HepG2 (cell line): ENCODE measurements at regions not wholly inside any gene's neighbourhood (a gene's known extent, or its start where the extent isn't known, plus 50 kb on each side); places are given as distances from the start of the nearest gene placed in this dataset.

Source experiments
- GTF3A ChIP-seq: sonication (generic); formaldehyde crosslinking; conservative IDR thresholded peaks from 2 replicates; pipeline ENCODE4 v1.4.0; 2020; ENCODE audit warnings: mild to moderate bottlenecking, missing genetic modification reagents
- HOXA3 ChIP-seq: sonication (generic); formaldehyde crosslinking; IDR thresholded peaks from 2 replicates; pipeline ENCODE4 v1.5.0; 2020; ENCODE audit warnings: missing genetic modification reagents
- NFE2L1 ChIP-seq: sonication (generic); formaldehyde crosslinking; IDR thresholded peaks from 2 replicates; pipeline ENCODE4 v1.4.0; 2020; ENCODE audit warnings: missing genetic modification reagents, mild to moderate bottlenecking, borderline replicate concordance
- NKX3-1 ChIP-seq: sonication (generic); formaldehyde crosslinking; IDR thresholded peaks from 2 replicates; pipeline ENCODE4 v1.5.0; 2020; ENCODE audit warnings: missing genetic modification reagents
- ZKSCAN1 ChIP-seq: fragments of 150-350 bp; IDR thresholded peaks from 2 replicates; pipeline ENCODE4 v1.6.1; 2014; ENCODE audit warnings: low read length
- ZNF83 ChIP-seq: sonication (generic); formaldehyde crosslinking; IDR thresholded peaks from 2 replicates; pipeline ENCODE4 v1.4.0; 2020; ENCODE audit warnings: missing genetic modification reagents, mild to moderate bottlenecking, borderline replicate concordance
- TF ChIP-seq, protein P1 (sequence below): sonication (generic); formaldehyde crosslinking; IDR thresholded peaks from 2 replicates; pipeline ENCODE4 v1.5.0; 2020; ENCODE audit warnings: mild to moderate bottlenecking, missing genetic modification reagents, borderline replicate concordance
- TF ChIP-seq, protein P2 (sequence below): sonication (generic); formaldehyde crosslinking; IDR thresholded peaks from 2 replicates; pipeline ENCODE4 v1.4.0; 2020; ENCODE audit warnings: missing genetic modification reagents
- TF ChIP-seq, protein P3 (sequence below): sonication (generic); formaldehyde crosslinking; IDR thresholded peaks from 2 replicates; pipeline ENCODE4 v1.5.0; 2020; ENCODE audit warnings: mild to moderate bottlenecking, missing genetic modification reagents, borderline replicate concordance
- TF ChIP-seq, protein P4 (sequence below): IDR thresholded peaks from 2 replicates; pipeline ENCODE4 v1.4.0; 2020; ENCODE audit warnings: mild to moderate bottlenecking, missing genetic modification reagents

DNA sequence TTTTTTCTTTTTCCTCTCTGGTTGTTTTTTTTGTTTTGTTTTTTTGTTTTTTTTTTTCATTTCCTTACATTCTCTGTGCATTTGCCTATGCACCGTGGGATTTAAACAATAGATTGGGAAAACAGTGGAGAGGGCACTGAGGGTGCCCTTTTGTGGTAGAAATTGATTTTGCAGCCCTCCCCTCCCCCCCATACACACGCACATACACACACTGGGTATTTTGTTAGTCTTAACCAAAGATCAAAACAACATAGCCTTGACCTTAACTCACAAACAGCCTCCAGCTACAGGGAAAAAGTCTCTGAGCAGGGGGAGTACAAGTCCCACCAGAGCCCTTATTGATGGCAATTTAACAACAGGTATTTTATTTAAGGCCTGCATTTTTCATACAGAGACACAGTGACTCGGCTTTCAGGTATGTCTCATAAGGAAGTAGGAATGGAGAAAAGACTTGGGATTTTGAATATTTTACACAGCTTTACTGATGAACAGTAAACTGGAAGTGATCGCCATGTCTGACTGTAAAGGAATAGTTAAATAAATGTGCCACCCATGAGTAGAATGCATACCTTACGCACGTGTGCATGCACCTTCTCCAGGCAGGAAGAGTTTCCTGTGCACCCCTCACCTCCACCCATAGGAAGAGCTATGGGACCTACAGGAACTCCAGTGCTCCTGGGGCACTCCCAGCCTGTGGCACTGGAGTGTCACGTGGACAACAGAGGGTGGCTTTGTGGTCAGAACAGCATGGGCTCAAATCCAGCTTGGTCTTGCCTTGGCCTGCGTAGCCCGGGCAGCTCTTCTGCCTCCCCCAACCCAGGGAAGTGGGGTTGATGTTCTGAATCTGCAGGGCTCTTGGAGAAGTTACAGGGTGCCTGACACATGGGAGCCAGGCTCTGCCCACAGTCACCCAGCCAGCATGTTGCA, 266.4 kb downstream of the ANAPC1 start (continued):
- TF ChIP-seq, protein P1, sequence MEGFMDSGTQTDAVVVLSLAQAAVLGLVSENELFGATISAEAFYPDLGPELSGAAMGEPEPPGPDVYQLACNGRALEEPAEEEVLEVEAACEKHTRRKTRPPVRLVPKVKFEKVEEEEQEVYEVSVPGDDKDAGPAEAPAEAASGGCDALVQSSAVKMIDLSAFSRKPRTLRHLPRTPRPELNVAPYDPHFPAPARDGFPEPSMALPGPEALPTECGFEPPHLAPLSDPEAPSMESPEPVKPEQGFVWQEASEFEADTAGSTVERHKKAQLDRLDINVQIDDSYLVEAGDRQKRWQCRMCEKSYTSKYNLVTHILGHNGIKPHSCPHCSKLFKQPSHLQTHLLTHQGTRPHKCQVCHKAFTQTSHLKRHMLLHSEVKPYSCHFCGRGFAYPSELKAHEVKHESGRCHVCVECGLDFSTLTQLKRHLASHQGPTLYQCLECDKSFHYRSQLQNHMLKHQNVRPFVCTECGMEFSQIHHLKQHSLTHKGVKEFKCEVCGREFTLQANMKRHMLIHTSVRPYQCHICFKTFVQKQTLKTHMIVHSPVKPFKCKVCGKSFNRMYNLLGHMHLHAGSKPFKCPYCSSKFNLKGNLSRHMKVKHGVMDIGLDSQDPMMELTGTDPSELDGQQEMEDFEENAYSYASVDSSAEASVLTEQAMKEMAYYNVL (CRISPR knock-in tag), result peak; percentile 61; the same call in 1 of the 2 replicates
- TF ChIP-seq, protein P2, sequence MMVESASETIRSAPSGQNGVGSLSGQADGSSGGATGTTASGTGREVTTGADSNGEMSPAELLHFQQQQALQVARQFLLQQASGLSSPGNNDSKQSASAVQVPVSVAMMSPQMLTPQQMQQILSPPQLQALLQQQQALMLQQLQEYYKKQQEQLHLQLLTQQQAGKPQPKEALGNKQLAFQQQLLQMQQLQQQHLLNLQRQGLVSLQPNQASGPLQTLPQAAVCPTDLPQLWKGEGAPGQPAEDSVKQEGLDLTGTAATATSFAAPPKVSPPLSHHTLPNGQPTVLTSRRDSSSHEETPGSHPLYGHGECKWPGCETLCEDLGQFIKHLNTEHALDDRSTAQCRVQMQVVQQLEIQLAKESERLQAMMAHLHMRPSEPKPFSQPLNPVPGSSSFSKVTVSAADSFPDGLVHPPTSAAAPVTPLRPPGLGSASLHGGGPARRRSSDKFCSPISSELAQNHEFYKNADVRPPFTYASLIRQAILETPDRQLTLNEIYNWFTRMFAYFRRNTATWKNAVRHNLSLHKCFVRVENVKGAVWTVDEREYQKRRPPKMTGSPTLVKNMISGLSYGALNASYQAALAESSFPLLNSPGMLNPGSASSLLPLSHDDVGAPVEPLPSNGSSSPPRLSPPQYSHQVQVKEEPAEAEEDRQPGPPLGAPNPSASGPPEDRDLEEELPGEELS (CRISPR knock-in tag), result peak; percentile 83
- TF ChIP-seq ZKSCAN1, result peak; percentile 85
- TF ChIP-seq, protein P3, sequence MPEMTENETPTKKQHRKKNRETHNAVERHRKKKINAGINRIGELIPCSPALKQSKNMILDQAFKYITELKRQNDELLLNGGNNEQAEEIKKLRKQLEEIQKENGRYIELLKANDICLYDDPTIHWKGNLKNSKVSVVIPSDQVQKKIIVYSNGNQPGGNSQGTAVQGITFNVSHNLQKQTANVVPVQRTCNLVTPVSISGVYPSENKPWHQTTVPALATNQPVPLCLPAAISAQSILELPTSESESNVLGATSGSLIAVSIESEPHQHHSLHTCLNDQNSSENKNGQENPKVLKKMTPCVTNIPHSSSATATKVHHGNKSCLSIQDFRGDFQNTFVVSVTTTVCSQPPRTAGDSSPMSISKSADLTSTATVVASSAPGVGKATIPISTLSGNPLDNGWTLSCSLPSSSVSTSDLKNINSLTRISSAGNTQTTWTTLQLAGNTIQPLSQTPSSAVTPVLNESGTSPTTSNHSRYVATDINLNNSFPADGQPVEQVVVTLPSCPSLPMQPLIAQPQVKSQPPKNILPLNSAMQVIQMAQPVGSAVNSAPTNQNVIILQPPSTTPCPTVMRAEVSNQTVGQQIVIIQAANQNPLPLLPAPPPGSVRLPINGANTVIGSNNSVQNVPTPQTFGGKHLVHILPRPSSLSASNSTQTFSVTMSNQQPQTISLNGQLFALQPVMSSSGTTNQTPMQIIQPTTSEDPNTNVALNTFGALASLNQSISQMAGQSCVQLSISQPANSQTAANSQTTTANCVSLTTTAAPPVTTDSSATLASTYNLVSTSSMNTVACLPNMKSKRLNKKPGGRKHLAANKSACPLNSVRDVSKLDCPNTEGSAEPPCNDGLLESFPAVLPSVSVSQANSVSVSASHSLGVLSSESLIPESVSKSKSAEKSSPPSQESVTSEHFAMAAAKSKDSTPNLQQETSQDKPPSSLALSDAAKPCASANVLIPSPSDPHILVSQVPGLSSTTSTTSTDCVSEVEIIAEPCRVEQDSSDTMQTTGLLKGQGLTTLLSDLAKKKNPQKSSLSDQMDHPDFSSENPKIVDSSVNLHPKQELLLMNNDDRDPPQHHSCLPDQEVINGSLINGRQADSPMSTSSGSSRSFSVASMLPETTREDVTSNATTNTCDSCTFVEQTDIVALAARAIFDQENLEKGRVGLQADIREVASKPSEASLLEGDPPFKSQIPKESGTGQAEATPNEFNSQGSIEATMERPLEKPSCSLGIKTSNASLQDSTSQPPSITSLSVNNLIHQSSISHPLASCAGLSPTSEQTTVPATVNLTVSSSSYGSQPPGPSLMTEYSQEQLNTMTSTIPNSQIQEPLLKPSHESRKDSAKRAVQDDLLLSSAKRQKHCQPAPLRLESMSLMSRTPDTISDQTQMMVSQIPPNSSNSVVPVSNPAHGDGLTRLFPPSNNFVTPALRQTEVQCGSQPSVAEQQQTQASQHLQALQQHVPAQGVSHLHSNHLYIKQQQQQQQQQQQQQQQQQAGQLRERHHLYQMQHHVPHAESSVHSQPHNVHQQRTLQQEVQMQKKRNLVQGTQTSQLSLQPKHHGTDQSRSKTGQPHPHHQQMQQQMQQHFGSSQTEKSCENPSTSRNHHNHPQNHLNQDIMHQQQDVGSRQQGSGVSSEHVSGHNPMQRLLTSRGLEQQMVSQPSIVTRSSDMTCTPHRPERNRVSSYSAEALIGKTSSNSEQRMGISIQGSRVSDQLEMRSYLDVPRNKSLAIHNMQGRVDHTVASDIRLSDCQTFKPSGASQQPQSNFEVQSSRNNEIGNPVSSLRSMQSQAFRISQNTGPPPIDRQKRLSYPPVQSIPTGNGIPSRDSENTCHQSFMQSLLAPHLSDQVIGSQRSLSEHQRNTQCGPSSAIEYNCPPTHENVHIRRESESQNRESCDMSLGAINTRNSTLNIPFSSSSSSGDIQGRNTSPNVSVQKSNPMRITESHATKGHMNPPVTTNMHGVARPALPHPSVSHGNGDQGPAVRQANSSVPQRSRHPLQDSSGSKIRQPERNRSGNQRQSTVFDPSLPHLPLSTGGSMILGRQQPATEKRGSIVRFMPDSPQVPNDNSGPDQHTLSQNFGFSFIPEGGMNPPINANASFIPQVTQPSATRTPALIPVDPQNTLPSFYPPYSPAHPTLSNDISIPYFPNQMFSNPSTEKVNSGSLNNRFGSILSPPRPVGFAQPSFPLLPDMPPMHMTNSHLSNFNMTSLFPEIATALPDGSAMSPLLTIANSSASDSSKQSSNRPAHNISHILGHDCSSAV (CRISPR knock-in tag), result no peak
- TF ChIP-seq HOXA3 (CRISPR knock-in tag), result no peak
- no peak for TF ChIP-seq GTF3A (CRISPR knock-in tag)
- TF ChIP-seq NFE2L1 (CRISPR knock-in tag), result no peak
- TF ChIP-seq ZNF83 (CRISPR knock-in tag), result no peak
- no peak for TF ChIP-seq NKX3-1 (CRISPR knock-in tag)
- TF ChIP-seq, protein P4, sequence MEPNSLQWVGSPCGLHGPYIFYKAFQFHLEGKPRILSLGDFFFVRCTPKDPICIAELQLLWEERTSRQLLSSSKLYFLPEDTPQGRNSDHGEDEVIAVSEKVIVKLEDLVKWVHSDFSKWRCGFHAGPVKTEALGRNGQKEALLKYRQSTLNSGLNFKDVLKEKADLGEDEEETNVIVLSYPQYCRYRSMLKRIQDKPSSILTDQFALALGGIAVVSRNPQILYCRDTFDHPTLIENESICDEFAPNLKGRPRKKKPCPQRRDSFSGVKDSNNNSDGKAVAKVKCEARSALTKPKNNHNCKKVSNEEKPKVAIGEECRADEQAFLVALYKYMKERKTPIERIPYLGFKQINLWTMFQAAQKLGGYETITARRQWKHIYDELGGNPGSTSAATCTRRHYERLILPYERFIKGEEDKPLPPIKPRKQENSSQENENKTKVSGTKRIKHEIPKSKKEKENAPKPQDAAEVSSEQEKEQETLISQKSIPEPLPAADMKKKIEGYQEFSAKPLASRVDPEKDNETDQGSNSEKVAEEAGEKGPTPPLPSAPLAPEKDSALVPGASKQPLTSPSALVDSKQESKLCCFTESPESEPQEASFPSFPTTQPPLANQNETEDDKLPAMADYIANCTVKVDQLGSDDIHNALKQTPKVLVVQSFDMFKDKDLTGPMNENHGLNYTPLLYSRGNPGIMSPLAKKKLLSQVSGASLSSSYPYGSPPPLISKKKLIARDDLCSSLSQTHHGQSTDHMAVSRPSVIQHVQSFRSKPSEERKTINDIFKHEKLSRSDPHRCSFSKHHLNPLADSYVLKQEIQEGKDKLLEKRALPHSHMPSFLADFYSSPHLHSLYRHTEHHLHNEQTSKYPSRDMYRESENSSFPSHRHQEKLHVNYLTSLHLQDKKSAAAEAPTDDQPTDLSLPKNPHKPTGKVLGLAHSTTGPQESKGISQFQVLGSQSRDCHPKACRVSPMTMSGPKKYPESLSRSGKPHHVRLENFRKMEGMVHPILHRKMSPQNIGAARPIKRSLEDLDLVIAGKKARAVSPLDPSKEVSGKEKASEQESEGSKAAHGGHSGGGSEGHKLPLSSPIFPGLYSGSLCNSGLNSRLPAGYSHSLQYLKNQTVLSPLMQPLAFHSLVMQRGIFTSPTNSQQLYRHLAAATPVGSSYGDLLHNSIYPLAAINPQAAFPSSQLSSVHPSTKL (CRISPR knock-in tag), result peak; percentile 89
